SK-N-SH treated with all-trans-retinoic acid at 6 μM for 48 hours (cell line): ENCODE measurements at regions not wholly inside any gene's neighbourhood (a gene's known extent, or its start where the extent isn't known, plus 50 kb on each side); places are given as distances from the start of the nearest gene placed in this dataset.

Experiments
- ARNTL ChIP-seq: fragments of 450-650 bp; formaldehyde crosslinking; IDR thresholded peaks from 2 replicates; pipeline ENCODE4 v1.5.0; 2020; ENCODE audit warnings: low read depth, mild to moderate bottlenecking, moderate library complexity, borderline replicate concordance
- CSDC2 ChIP-seq: fragments of 250-450 bp; sonication (Bioruptor Pico); IDR thresholded peaks from 2 replicates; pipeline ENCODE4 v1.5.0; 2020; ENCODE audit warnings: mild to moderate bottlenecking, moderate library complexity
- ISL1 ChIP-seq: fragments of 250-450 bp; sonication (Bioruptor Pico); IDR thresholded peaks from 2 replicates; pipeline ENCODE4 v2.1.2; 2022; ENCODE audit warnings: mild to moderate bottlenecking, moderate library complexity
- PATZ1 ChIP-seq: fragments of 250-450 bp; sonication (Bioruptor Pico); IDR thresholded peaks from 2 replicates; pipeline ENCODE4 v1.8.0; 2020; ENCODE audit warnings: mild to moderate bottlenecking, moderate library complexity, borderline replicate concordance
- SNAI2 ChIP-seq: fragments of 250-450 bp; sonication (Bioruptor Pico); IDR thresholded peaks from 2 replicates; pipeline ENCODE4 v1.5.0; 2020; ENCODE audit warnings: mild to moderate bottlenecking, moderate library complexity
- TCF4 ChIP-seq: fragments of 250-450 bp; sonication (Bioruptor Pico); IDR thresholded peaks from 2 replicates; pipeline ENCODE4 v1.8.0; 2021; ENCODE audit warnings: mild to moderate bottlenecking, moderate library complexity, borderline replicate concordance
- ZC3H10 ChIP-seq: fragments of 250-450 bp; sonication (Bioruptor Pico); IDR thresholded peaks from 2 replicates; pipeline ENCODE4 v1.5.1; 2021; ENCODE audit warnings: mild to moderate bottlenecking, moderate library complexity
- ZFP3 ChIP-seq: fragments of 250-450 bp; sonication (Bioruptor Pico); IDR thresholded peaks from 2 replicates; pipeline ENCODE4 v1.5.0; 2020; ENCODE audit warnings: mild to moderate bottlenecking, moderate library complexity
- ZNF8 ChIP-seq: fragments of 450-650 bp; formaldehyde crosslinking; IDR thresholded peaks from 2 replicates; pipeline ENCODE4 v1.5.0; 2020; ENCODE audit warnings: mild to moderate bottlenecking, moderate library complexity
- TF ChIP-seq, protein P1 (sequence below): fragments of 250-450 bp; sonication (Bioruptor Pico); IDR thresholded peaks from 2 replicates; pipeline ENCODE4 v1.5.0; 2020; ENCODE audit warnings: mild to moderate bottlenecking, moderate library complexity

- no peak for TF ChIP-seq SNAI2
- no peak for TF ChIP-seq PATZ1
- no peak for TF ChIP-seq CSDC2 (CRISPR knock-in tag)
- TF ChIP-seq, protein P1, sequence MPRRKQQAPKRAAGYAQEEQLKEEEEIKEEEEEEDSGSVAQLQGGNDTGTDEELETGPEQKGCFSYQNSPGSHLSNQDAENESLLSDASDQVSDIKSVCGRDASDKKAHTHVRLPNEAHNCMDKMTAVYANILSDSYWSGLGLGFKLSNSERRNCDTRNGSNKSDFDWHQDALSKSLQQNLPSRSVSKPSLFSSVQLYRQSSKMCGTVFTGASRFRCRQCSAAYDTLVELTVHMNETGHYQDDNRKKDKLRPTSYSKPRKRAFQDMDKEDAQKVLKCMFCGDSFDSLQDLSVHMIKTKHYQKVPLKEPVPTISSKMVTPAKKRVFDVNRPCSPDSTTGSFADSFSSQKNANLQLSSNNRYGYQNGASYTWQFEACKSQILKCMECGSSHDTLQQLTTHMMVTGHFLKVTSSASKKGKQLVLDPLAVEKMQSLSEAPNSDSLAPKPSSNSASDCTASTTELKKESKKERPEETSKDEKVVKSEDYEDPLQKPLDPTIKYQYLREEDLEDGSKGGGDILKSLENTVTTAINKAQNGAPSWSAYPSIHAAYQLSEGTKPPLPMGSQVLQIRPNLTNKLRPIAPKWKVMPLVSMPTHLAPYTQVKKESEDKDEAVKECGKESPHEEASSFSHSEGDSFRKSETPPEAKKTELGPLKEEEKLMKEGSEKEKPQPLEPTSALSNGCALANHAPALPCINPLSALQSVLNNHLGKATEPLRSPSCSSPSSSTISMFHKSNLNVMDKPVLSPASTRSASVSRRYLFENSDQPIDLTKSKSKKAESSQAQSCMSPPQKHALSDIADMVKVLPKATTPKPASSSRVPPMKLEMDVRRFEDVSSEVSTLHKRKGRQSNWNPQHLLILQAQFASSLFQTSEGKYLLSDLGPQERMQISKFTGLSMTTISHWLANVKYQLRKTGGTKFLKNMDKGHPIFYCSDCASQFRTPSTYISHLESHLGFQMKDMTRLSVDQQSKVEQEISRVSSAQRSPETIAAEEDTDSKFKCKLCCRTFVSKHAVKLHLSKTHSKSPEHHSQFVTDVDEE: no peak
- TF ChIP-seq ARNTL (CRISPR knock-in tag): no peak
- no peak for TF ChIP-seq ZNF8 (CRISPR knock-in tag)
- TF ChIP-seq ZC3H10 (CRISPR knock-in tag): no peak
- TF ChIP-seq ZFP3 (CRISPR knock-in tag): no peak
- no peak for TF ChIP-seq ISL1 (CRISPR knock-in tag)
- TF ChIP-seq TCF4 (CRISPR knock-in tag): no peak
These were observed 145.4 kb upstream of the PROK2 start for GRCh38 chr3:71930056-71930991.
